ENCODE measurements at regions not wholly inside any gene's neighbourhood (a gene's known extent, or its start where the extent isn't known, plus 50 kb on each side); places are given as distances from the start of the nearest gene placed in this dataset.
"Not testable (repeated sequence)": the region's sequence is repeated elsewhere in the genome, so short reads cannot be mapped to it uniquely, and the experiment has no call there.

- TF ChIP-seq POLR2A (IDR thresholded peaks at IDR 0.05; ENCODE audit: low read depth, low read length); EZH2 (IDR thresholded peaks at IDR 0.05; ENCODE audit: borderline replicate concordance, control insufficient read depth, low read depth, low read length); RAD21 (IDR thresholded peaks at IDR 0.05; ENCODE audit: insufficient read depth, low read depth, low read length); CTCF (IDR thresholded peaks at IDR 0.05 in 2 of 3, conservative IDR thresholded peaks at IDR 0.05 in 1 of 3; ENCODE audit: control insufficient read depth in 2 of 3, extremely low read depth in 1 of 3, insufficient read depth in 1 of 3, low read depth in 3 of 3, low read length in 3 of 3); USF1 (IDR thresholded peaks at IDR 0.05; ENCODE audit: borderline replicate concordance, extremely low read length, insufficient read depth, low read depth, low read length); TARDBP (IDR thresholded peaks at IDR 0.05; ENCODE audit: borderline replicate concordance); NKRF (conservative IDR thresholded peaks at IDR 0.05); CBX3 (IDR thresholded peaks at IDR 0.05; ENCODE audit: borderline replicate concordance, low read depth); NFXL1 (IDR thresholded peaks at IDR 0.05; ENCODE audit: borderline replicate concordance); ZNF274 (IDR thresholded peaks at IDR 0.05; ENCODE audit: insufficient read depth, insufficient read length); E2F8 (IDR thresholded peaks at IDR 0.05; ENCODE audit: low read depth, partially characterized antibody); RELB (IDR thresholded peaks at IDR 0.05; ENCODE audit: low read depth): not testable (repeated sequence)
These were observed 4955.5 kb upstream of the OR11H1 start for GRCh38 chr22:10572531-10572930.

Measured in GM12878 (cell line).